ENCODE measurements at regions not wholly inside any gene's neighbourhood (a gene's known extent, or its start where the extent isn't known, plus 50 kb on each side); places are given as distances from the start of the nearest gene placed in this dataset.

DNA sequence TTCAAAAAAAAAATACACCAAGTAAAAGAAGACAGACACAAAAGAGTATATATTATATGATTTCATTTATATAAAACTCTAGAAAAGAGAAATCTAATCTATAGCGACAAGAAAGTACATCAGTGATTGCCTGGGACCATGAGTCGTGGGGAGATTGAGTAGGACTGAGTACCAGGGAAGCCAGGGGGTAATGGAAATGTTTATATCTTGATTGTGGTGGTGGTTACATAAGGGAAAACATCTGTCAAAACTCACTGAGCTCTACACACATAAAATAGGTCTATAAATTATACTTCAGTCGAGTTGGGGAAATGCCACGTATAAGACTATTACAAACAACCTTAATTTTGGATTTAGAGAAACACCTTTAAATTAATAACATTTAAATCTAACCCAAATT lies 117.4 kb downstream of the TRIM29 start (continued):
- TF ChIP-seq EP300 (conservative IDR thresholded peaks at IDR 0.05; ENCODE audit: poor library complexity, severe bottlenecking), result no peak
- no peak for TF ChIP-seq SMC3 (conservative IDR thresholded peaks at IDR 0.05; ENCODE audit: poor library complexity)
- TF ChIP-seq POLR2AphosphoS5 (IDR thresholded peaks at IDR 0.05), result no peak

DNA sequence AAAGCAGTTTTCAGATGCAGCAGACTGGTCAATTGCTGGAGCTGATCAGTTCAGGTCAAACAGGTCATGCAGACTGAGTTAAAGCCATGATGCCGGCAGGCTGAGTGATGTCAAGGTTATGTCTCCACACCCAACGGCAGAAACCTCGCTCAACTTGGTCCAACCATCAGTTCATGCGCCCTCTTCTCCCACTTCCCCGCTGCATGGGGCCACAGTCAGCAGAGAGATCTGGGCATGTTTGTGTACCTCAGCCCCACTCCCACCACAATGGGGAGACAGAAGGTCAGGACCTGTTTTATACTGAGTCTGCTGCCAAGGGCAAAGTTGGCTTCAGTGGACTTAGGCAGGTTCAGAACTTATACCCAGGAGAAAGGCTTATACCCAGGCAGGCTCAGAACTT lies 118.7 kb downstream of the TRIM29 start:
- Histone ChIP-seq H3K36me3 (ENCODE audit: insufficient read depth, low read length) (no peaks in the 10 kb centered on the region), H3F3A (ENCODE audit: insufficient read depth, low read length, poor library complexity, severe bottlenecking) (no peaks in the 10 kb centered on the region)

DNA sequence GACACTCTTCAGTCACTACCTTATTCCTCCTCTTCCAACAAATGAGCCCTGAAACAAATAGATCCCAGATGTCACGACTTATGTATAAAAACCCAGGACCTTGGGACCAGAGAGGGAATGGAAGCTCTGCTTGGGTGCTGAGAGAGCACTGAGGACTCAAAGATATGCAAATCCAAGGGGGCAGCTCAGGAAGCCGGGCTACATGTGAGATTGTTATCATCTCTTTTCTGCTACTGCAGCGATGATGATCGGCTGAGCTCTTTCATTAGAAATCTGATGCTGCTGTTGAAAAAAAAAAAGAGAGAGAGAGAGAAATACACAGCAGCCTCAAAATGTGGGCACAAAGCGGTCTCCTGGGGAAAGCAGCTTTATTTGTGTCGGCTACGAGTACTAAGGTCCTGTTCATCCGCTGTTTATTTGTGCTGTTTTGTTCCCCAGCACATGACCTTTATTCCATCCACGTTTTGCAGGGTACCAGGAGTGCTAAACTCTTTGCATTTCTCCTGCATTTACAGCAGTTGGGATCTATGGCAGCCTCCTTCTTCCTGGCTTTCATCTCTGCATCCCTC lies 120.2 kb downstream of the TRIM29 start:
- Histone ChIP-seq H3K9ac (ENCODE audit: low read length) (no peak overlapping the region), H2AFZ (ENCODE audit: low read depth, low read length) (no peak overlapping the region), H3K9me3 (ENCODE audit: low read length) (no peaks in the 10 kb centered on the region), H3K27me3 (ENCODE audit: insufficient read depth, low read depth, low read length) (no peaks in the 10 kb centered on the region), H4K20me1 (ENCODE audit: insufficient read depth) (no peaks in the 10 kb centered on the region), H3F3A (ENCODE audit: insufficient read depth, low read length, poor library complexity, severe bottlenecking) (no peaks in the 10 kb centered on the region), H3K36me3 (ENCODE audit: insufficient read depth, low read length) (no peaks in the 10 kb centered on the region), H3K27ac (ENCODE audit: low read length) (no peak overlapping the region), H3K4me3 (ENCODE audit: low read length) (no peak overlapping the region), H3K4me2 (ENCODE audit: low read length) (no peak overlapping the region), H3K79me2 (replicated peaks; ENCODE audit: insufficient read depth, low read length) (no peaks in the 10 kb centered on the region), H3K9me2 (ENCODE audit: insufficient read depth, low read length) (no peaks in the 10 kb centered on the region)
- TF ChIP-seq, protein P1, sequence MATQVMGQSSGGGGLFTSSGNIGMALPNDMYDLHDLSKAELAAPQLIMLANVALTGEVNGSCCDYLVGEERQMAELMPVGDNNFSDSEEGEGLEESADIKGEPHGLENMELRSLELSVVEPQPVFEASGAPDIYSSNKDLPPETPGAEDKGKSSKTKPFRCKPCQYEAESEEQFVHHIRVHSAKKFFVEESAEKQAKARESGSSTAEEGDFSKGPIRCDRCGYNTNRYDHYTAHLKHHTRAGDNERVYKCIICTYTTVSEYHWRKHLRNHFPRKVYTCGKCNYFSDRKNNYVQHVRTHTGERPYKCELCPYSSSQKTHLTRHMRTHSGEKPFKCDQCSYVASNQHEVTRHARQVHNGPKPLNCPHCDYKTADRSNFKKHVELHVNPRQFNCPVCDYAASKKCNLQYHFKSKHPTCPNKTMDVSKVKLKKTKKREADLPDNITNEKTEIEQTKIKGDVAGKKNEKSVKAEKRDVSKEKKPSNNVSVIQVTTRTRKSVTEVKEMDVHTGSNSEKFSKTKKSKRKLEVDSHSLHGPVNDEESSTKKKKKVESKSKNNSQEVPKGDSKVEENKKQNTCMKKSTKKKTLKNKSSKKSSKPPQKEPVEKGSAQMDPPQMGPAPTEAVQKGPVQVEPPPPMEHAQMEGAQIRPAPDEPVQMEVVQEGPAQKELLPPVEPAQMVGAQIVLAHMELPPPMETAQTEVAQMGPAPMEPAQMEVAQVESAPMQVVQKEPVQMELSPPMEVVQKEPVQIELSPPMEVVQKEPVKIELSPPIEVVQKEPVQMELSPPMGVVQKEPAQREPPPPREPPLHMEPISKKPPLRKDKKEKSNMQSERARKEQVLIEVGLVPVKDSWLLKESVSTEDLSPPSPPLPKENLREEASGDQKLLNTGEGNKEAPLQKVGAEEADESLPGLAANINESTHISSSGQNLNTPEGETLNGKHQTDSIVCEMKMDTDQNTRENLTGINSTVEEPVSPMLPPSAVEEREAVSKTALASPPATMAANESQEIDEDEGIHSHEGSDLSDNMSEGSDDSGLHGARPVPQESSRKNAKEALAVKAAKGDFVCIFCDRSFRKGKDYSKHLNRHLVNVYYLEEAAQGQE (IDR thresholded peaks at IDR 0.05; ENCODE audit: borderline replicate concordance), result peak; percentile 27
- no peak for TF ChIP-seq RAD21 (conservative IDR thresholded peaks at IDR 0.05)

More for the DNA sequence above, 118.7 kb downstream of the TRIM29 start:
- H3K27me3 ChIP-seq (ENCODE audit: insufficient read depth, low read depth, low read length), result no peaks in the 10 kb centered on the region
- TF ChIP-seq EZH2 (IDR thresholded peaks at IDR 0.05; ENCODE audit: borderline replicate concordance, insufficient read depth, low read length, poor library complexity, severe bottlenecking) (no peak), MXI1 (conservative IDR thresholded peaks at IDR 0.05; ENCODE audit: poor library complexity, severe bottlenecking) (no peak), POLR2AphosphoS5 (IDR thresholded peaks at IDR 0.05) (no peak), RAD21 (conservative IDR thresholded peaks at IDR 0.05) (no peak), TAF1 (IDR thresholded peaks at IDR 0.05; ENCODE audit: low read depth) (no peak), EP300 (conservative IDR thresholded peaks at IDR 0.05; ENCODE audit: poor library complexity, severe bottlenecking) (no peak), SMC3 (conservative IDR thresholded peaks at IDR 0.05; ENCODE audit: poor library complexity) (no peak)
- TF ChIP-seq, protein P1 (IDR thresholded peaks at IDR 0.05; ENCODE audit: borderline replicate concordance), result no peak
- TF ChIP-seq, protein P2, sequence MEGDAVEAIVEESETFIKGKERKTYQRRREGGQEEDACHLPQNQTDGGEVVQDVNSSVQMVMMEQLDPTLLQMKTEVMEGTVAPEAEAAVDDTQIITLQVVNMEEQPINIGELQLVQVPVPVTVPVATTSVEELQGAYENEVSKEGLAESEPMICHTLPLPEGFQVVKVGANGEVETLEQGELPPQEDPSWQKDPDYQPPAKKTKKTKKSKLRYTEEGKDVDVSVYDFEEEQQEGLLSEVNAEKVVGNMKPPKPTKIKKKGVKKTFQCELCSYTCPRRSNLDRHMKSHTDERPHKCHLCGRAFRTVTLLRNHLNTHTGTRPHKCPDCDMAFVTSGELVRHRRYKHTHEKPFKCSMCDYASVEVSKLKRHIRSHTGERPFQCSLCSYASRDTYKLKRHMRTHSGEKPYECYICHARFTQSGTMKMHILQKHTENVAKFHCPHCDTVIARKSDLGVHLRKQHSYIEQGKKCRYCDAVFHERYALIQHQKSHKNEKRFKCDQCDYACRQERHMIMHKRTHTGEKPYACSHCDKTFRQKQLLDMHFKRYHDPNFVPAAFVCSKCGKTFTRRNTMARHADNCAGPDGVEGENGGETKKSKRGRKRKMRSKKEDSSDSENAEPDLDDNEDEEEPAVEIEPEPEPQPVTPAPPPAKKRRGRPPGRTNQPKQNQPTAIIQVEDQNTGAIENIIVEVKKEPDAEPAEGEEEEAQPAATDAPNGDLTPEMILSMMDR (IDR thresholded peaks at IDR 0.05; ENCODE audit: poor library complexity, severe bottlenecking), result no peak
- no peaks in the 10 kb centered on the region for H3K79me2 ChIP-seq (replicated peaks; ENCODE audit: insufficient read depth, low read length)
- no peaks in the 10 kb centered on the region for H3K9me2 ChIP-seq (ENCODE audit: insufficient read depth, low read length)
- H3K9me3 ChIP-seq (ENCODE audit: low read length), result no peaks in the 10 kb centered on the region
- H2AFZ ChIP-seq (ENCODE audit: low read depth, low read length), result no peak overlapping the region
- no peak overlapping the region for H3K4me3 ChIP-seq (ENCODE audit: low read length)
- H3K27ac ChIP-seq (ENCODE audit: low read length), result no peak overlapping the region
- H4K20me1 ChIP-seq (ENCODE audit: insufficient read depth), result no peaks in the 10 kb centered on the region
- H3K4me2 ChIP-seq (ENCODE audit: low read length), result no peak overlapping the region
- H3K9ac ChIP-seq (ENCODE audit: low read length), result no peak overlapping the region
